ENCODE measurements at regions not wholly inside any gene's neighbourhood (a gene's known extent, or its start where the extent isn't known, plus 50 kb on each side); places are given as distances from the start of the nearest gene placed in this dataset.

GRCh38 chr11:134655189-134655989 lies 243.3 kb upstream of the B3GAT1 start (continued):
- TF ChIP-seq CHD7 (IDR thresholded peaks at IDR 0.05; ENCODE audit: insufficient replicate concordance, low read length) (no peak), CHD1 (IDR thresholded peaks at IDR 0.05; ENCODE audit: low read depth, low read length) (no peak), CBX5 (IDR thresholded peaks at IDR 0.05; ENCODE audit: low read depth, low read length) (no peak), SP1 (IDR thresholded peaks at IDR 0.05; ENCODE audit: low read depth, low read length) (no peak)
